SK-N-SH treated with all-trans-retinoic acid at 6 μM for 48 hours (cell line): ENCODE measurements at regions not wholly inside any gene's neighbourhood (a gene's known extent, or its start where the extent isn't known, plus 50 kb on each side); places are given as distances from the start of the nearest gene placed in this dataset.

Source experiments
- ATAC-seq: fragments of 200-7000 bp; cut with Tn5 transposase; 3 replicates; pipeline ENCODE4 v1.9.1; 2020; ENCODE audit warnings: mild to moderate bottlenecking, moderate library complexity
- ARNTL ChIP-seq: fragments of 450-650 bp; formaldehyde crosslinking; IDR thresholded peaks from 2 replicates; pipeline ENCODE4 v1.5.0; 2020; ENCODE audit warnings: low read depth, mild to moderate bottlenecking, moderate library complexity, borderline replicate concordance
- BACH2 ChIP-seq: fragments of 250-450 bp; sonication (Bioruptor Pico); IDR thresholded peaks from 2 replicates; pipeline ENCODE4 v1.9.0; 2021; ENCODE audit warnings: mild to moderate bottlenecking, borderline replicate concordance
- CREB5 ChIP-seq: fragments of 250-450 bp; sonication (Bioruptor Pico); IDR thresholded peaks from 2 replicates; pipeline ENCODE4 v1.5.1; 2020; ENCODE audit warnings: low read depth, mild to moderate bottlenecking, moderate library complexity
- CSDC2 ChIP-seq: fragments of 250-450 bp; sonication (Bioruptor Pico); IDR thresholded peaks from 2 replicates; pipeline ENCODE4 v1.5.0; 2020; ENCODE audit warnings: mild to moderate bottlenecking, moderate library complexity
- CSRNP3 ChIP-seq: fragments of 250-450 bp; sonication (Bioruptor Pico); IDR thresholded peaks from 2 replicates; pipeline ENCODE4 v1.5.1; 2021; ENCODE audit warnings: mild to moderate bottlenecking, moderate library complexity
- ESRRG ChIP-seq: fragments of 250-450 bp; sonication (Bioruptor Pico); IDR thresholded peaks from 2 replicates; pipeline ENCODE4 v1.6.1; 2021; ENCODE audit warnings: mild to moderate bottlenecking
- GLIS3 ChIP-seq: fragments of 250-450 bp; sonication (Bioruptor Pico); IDR thresholded peaks from 2 replicates; pipeline ENCODE4 v1.5.0; 2020; ENCODE audit warnings: mild to moderate bottlenecking, moderate library complexity
- ISL1 ChIP-seq: fragments of 250-450 bp; sonication (Bioruptor Pico); IDR thresholded peaks from 2 replicates; pipeline ENCODE4 v2.1.2; 2022; ENCODE audit warnings: mild to moderate bottlenecking, moderate library complexity
- OSR1 ChIP-seq: fragments of 250-450 bp; sonication (Bioruptor Pico); IDR thresholded peaks from 2 replicates; pipeline ENCODE4 v1.8.0; 2022; ENCODE audit warnings: moderate library complexity, mild to moderate bottlenecking, inconsistent platforms
- PATZ1 ChIP-seq: fragments of 250-450 bp; sonication (Bioruptor Pico); IDR thresholded peaks from 2 replicates; pipeline ENCODE4 v1.8.0; 2020; ENCODE audit warnings: mild to moderate bottlenecking, moderate library complexity, borderline replicate concordance
- POU6F1 ChIP-seq: fragments of 250-450 bp; sonication (Bioruptor Pico); IDR thresholded peaks from 2 replicates; pipeline ENCODE4 v1.8.0; 2021; ENCODE audit warnings: low read depth, mild to moderate bottlenecking, moderate library complexity, borderline replicate concordance
- PPARA ChIP-seq: fragments of 250-450 bp; sonication (Bioruptor Pico); IDR thresholded peaks from 2 replicates; pipeline ENCODE4 v1.5.0; 2020; ENCODE audit warnings: mild to moderate bottlenecking, borderline replicate concordance
- RARB ChIP-seq: fragments of 250-450 bp; sonication (Bioruptor Pico); IDR thresholded peaks from 2 replicates; pipeline ENCODE4 v1.8.0; 2021; ENCODE audit warnings: mild to moderate bottlenecking, moderate library complexity
- SNAI2 ChIP-seq: fragments of 250-450 bp; sonication (Bioruptor Pico); IDR thresholded peaks from 2 replicates; pipeline ENCODE4 v1.5.0; 2020; ENCODE audit warnings: mild to moderate bottlenecking, moderate library complexity
- TCF4 ChIP-seq: fragments of 250-450 bp; sonication (Bioruptor Pico); IDR thresholded peaks from 2 replicates; pipeline ENCODE4 v1.8.0; 2021; ENCODE audit warnings: mild to moderate bottlenecking, moderate library complexity, borderline replicate concordance
- TOX ChIP-seq: fragments of 250-450 bp; sonication (Bioruptor Pico); IDR thresholded peaks from 2 replicates; pipeline ENCODE4 v1.8.0; 2021; ENCODE audit warnings: mild to moderate bottlenecking, moderate library complexity, borderline replicate concordance
- TSHZ2 ChIP-seq: fragments of 250-450 bp; sonication (Bioruptor Pico); IDR thresholded peaks from 2 replicates; pipeline ENCODE4 v1.5.0; 2020; ENCODE audit warnings: mild to moderate bottlenecking, moderate library complexity
- ZC3H10 ChIP-seq: fragments of 250-450 bp; sonication (Bioruptor Pico); IDR thresholded peaks from 2 replicates; pipeline ENCODE4 v1.5.1; 2021; ENCODE audit warnings: mild to moderate bottlenecking, moderate library complexity
- ZFP3 ChIP-seq: fragments of 250-450 bp; sonication (Bioruptor Pico); IDR thresholded peaks from 2 replicates; pipeline ENCODE4 v1.5.0; 2020; ENCODE audit warnings: mild to moderate bottlenecking, moderate library complexity
- ZFP30 ChIP-seq: fragments of 450-650 bp; formaldehyde crosslinking; IDR thresholded peaks from 2 replicates; pipeline ENCODE4 v1.5.0; 2022; ENCODE audit warnings: mild to moderate bottlenecking, moderate library complexity
- ZNF565 ChIP-seq: fragments of 450-650 bp; formaldehyde crosslinking; conservative IDR thresholded peaks from 2 replicates; pipeline ENCODE4 v1.5.0; 2020; ENCODE audit warnings: low read depth, mild to moderate bottlenecking, moderate library complexity
- ZNF70 ChIP-seq: fragments of 450-650 bp; formaldehyde crosslinking; IDR thresholded peaks from 2 replicates; pipeline ENCODE4 v1.5.0; 2020; ENCODE audit warnings: mild to moderate bottlenecking, moderate library complexity
- ZNF8 ChIP-seq: fragments of 450-650 bp; formaldehyde crosslinking; IDR thresholded peaks from 2 replicates; pipeline ENCODE4 v1.5.0; 2020; ENCODE audit warnings: mild to moderate bottlenecking, moderate library complexity

- TF ChIP-seq CREB5 (CRISPR knock-in tag), result no peak
- TF ChIP-seq CSRNP3 (CRISPR knock-in tag), result no peak
- no peak for TF ChIP-seq BACH2 (CRISPR knock-in tag)
- no peak for TF ChIP-seq ZNF565 (CRISPR knock-in tag)
- no peak for TF ChIP-seq ARNTL (CRISPR knock-in tag)
Measured at GRCh38 chr12:87096082-87096585, 839.9 kb upstream of the MGAT4C start (continued).

- no peak for ATAC-seq
- TF ChIP-seq OSR1, result no peak
- TF ChIP-seq PATZ1 (CRISPR knock-in tag), result no peak
- no peak for TF ChIP-seq ZC3H10 (CRISPR knock-in tag)
- no peak for TF ChIP-seq GLIS3 (CRISPR knock-in tag)
- TF ChIP-seq ISL1, result no peak
- TF ChIP-seq CSDC2 (CRISPR knock-in tag), result no peak
- TF ChIP-seq PPARA (CRISPR knock-in tag), result no peak
- TF ChIP-seq SNAI2 (CRISPR knock-in tag), result no peak
- TF ChIP-seq RARB, result no peak
- TF ChIP-seq ZFP3, result no peak
- no peak for TF ChIP-seq ARNTL (CRISPR knock-in tag)
- TF ChIP-seq TCF4, result no peak
- no peak for TF ChIP-seq CSRNP3 (CRISPR knock-in tag)
- TF ChIP-seq CREB5 (CRISPR knock-in tag), result no peak
- TF ChIP-seq ZFP30 (CRISPR knock-in tag), result no peak
- TF ChIP-seq TOX (CRISPR knock-in tag), result no peak
- no peak for TF ChIP-seq ZNF565 (CRISPR knock-in tag)
- no peak for TF ChIP-seq TSHZ2 (CRISPR knock-in tag)
- TF ChIP-seq ZNF8, result no peak
- TF ChIP-seq, all 23 proteins: peak for 0
Measured at GRCh38 chr12:87094356-87094755, 838.2 kb upstream of the MGAT4C start.

- ATAC-seq, result no peak
- no peak for TF ChIP-seq ESRRG
- TF ChIP-seq TOX (CRISPR knock-in tag), result no peak
- TF ChIP-seq POU6F1 (CRISPR knock-in tag), result no peak
- TF ChIP-seq ZNF70 (CRISPR knock-in tag), result no peak
- no peak for TF ChIP-seq GLIS3 (CRISPR knock-in tag)
- no peak for TF ChIP-seq PPARA (CRISPR knock-in tag)
- TF ChIP-seq PATZ1 (CRISPR knock-in tag), result no peak
- no peak for TF ChIP-seq OSR1
Measured at GRCh38 chr12:87092421-87092820, 836.2 kb upstream of the MGAT4C start.
